Tibial nerve (tissue), 4 donors: ENCODE measurements at regions not wholly inside any gene's neighbourhood (a gene's known extent, or its start where the extent isn't known, plus 50 kb on each side); places are given as distances from the start of the nearest gene placed in this dataset.

Source experiments
- CTCF ChIP-seq, 5 experiments: fragments of 200-600 bp in 3 of 5; fragments of 450-650 bp in 2 of 5; sonication (generic) in 3 of 5; IDR thresholded peaks; one replicate each; pipeline ENCODE4 v1.5.1; 2016 to 2019; ENCODE audit warnings: antibody characterized with exemption in 5 of 5, mild to moderate bottlenecking in 3 of 5, moderate library complexity in 2 of 5
- EP300 ChIP-seq, 2 donors: sonication (generic); formaldehyde crosslinking; IDR thresholded peaks; one replicate each; pipeline ENCODE4 v1.6.1; 2017; ENCODE audit warnings: antibody characterized with exemption in 2 of 2, mild to moderate bottlenecking in 1 of 2
- POLR2A ChIP-seq, 2 donors: fragments of 450-650 bp; IDR thresholded peaks; one replicate each; pipeline ENCODE4 v1.6.1; 2017; ENCODE audit warnings: antibody characterized with exemption in 2 of 2, mild to moderate bottlenecking in 2 of 2, moderate library complexity in 2 of 2

GRCh38 chr15:62494197-62494596 is 329.1 kb upstream of the C2CD4B start:
- TF ChIP-seq POLR2A (IDR thresholded peaks at IDR 0.05) (no peak), CTCF (IDR thresholded peaks at IDR 0.05) (no peak), EP300 (IDR thresholded peaks at IDR 0.05) (no peak)
